Natural killer cell (primary cell): ENCODE measurements at regions not wholly inside any gene's neighbourhood (a gene's known extent, or its start where the extent isn't known, plus 50 kb on each side); places are given as distances from the start of the nearest gene placed in this dataset.
"Not testable (repeated sequence)": the region's sequence is repeated elsewhere in the genome, so short reads cannot be mapped to it uniquely, and the experiment has no call there.

Experiments used
- ATAC-seq, 3 donors: fragments of 150-1000 bp in 2 of 3; fragments of 200-7000 bp in 1 of 3; cut with Tn5 transposase; 1 replicate in 1 of 3; 2 replicates in 2 of 3; pipeline ENCODE4 v1.10.0; 2021; ENCODE audit warnings: mild to moderate bottlenecking in 2 of 3, moderate library complexity in 2 of 3
- DNase-seq, 2 donors: peaks; one replicate each; pipeline versions ENCODE4 v3.0.0 to v3.0.0-alpha.2; 2013 to 2021; ENCODE audit warnings: mixed read lengths in 1 of 2
- H3K27ac ChIP-seq: one replicate; pipeline ENCODE4 v1.5.1; 2013; ENCODE audit warnings: mild to moderate bottlenecking, low read length
- H3K27me3 ChIP-seq: one replicate; pipeline ENCODE4 v1.6.1; 2013; ENCODE audit warnings: low read length; ENCODE audit not compliant: control insufficient read depth, insufficient read depth
- H3K36me3 ChIP-seq: one replicate; pipeline ENCODE4 v1.6.1; 2013; ENCODE audit warnings: low read length; ENCODE audit not compliant: control insufficient read depth, insufficient read depth
- H3K4me1 ChIP-seq: one replicate; pipeline ENCODE4 v1.6.1; 2013; ENCODE audit warnings: low read length; ENCODE audit not compliant: control insufficient read depth, insufficient read depth
- H3K4me3 ChIP-seq: one replicate; pipeline ENCODE4 v1.5.1; 2013; ENCODE audit warnings: low read length
- H3K9me3 ChIP-seq: one replicate; pipeline ENCODE4 v1.6.1; 2013; ENCODE audit warnings: low read length; ENCODE audit not compliant: control insufficient read depth, insufficient read depth
- H3K27ac Mint-ChIP-seq, 2 donors: one replicate each; pipeline ENCODE4 v1.8.0; 2022; ENCODE audit warnings: mild to moderate bottlenecking in 2 of 2, mixed read lengths in 2 of 2, moderate library complexity in 1 of 2
- H3K27me3 Mint-ChIP-seq, 2 donors: one replicate each; pipeline ENCODE4 v1.8.0; 2022; ENCODE audit warnings: low read depth in 2 of 2, mixed read lengths in 2 of 2
- H3K36me3 Mint-ChIP-seq: one replicate; pipeline ENCODE4 v1.8.0; 2022; ENCODE audit warnings: mixed read lengths
- H3K4me1 Mint-ChIP-seq, 2 donors: one replicate each; pipeline ENCODE4 v1.8.0; 2022; ENCODE audit warnings: mixed read lengths in 2 of 2
- H3K4me3 Mint-ChIP-seq: one replicate; pipeline ENCODE4 v1.8.0; 2022; ENCODE audit warnings: mild to moderate bottlenecking, moderate library complexity, mixed read lengths
- H3K9me3 Mint-ChIP-seq, 2 donors: one replicate each; pipeline ENCODE4 v1.8.0; 2022; ENCODE audit warnings: mixed read lengths in 2 of 2
- WGBS: methylation state at CpG from one replicate; pipeline ENCODE4 v1.1.7; 2013; ENCODE audit warnings: missing lambda C conversion rate; ENCODE audit not compliant: insufficient coverage; 5-methylcytosine and 5-hydroxymethylcytosine counted together
- intact Hi-C: fragments of 100-400 bp; cut with micrococcal nuclease; formaldehyde crosslinking; loops from one replicate; pipeline ENCODE4 v1.14.2; 2022
- TF ChIP-seq, protein P1 (sequence below): fragments of 200-600 bp; IDR thresholded peaks from one replicate; pipeline ENCODE4 v1.8.0; 2022; ENCODE audit warnings: antibody characterized with exemption

DNA sequence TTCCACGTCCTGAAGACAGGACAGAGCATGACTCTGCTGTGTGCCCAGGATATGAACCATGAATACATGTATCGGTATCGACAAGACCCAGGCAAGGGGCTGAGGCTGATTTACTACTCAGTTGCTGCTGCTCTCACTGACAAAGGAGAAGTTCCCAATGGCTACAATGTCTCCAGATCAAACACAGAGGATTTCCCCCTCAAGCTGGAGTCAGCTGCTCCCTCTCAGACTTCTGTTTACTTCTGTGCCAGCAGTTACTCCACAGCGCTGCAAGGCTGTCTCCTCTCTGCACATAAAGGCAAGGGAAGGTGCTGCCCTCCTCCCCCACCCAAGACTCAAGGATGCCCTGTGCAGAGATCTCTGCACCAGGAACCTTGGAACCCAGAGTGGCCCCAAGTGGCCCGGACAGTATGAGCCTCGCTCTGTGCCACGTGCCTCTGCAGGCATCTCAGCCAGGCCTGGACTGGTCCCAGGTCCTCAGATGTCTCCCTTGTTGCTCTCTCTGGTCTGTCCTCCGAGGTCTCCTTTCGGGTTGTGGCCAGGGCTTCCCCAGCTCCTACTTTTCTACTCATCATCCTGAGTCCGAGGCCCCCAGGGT is 230.3 kb upstream of the PRSS58 start:
- DNase-seq (no peak), ATAC-seq (no peak)
- Mint-ChIP-seq H3K4me1 (peaks cover 5 to 6% of the 10 kb centered on the region in 2 donors), H3K9me3 (no peaks in the 10 kb centered on the region), H3K27ac (no peak overlapping the region), H3K4me3 (no peak overlapping the region), H3K36me3 (no peaks in the 10 kb centered on the region), H3K27me3 (no peaks in the 10 kb centered on the region)
- H3K9me3 ChIP-seq, result no peaks in the 10 kb centered on the region
- intact Hi-C loops, result no loop called here
- H3K4me1 ChIP-seq, result peaks cover 4% of the 10 kb centered on the region
- H3K4me3 ChIP-seq, result no peak overlapping the region
- H3K27ac ChIP-seq, result no peak overlapping the region
- H3K27me3 ChIP-seq, result no peaks in the 10 kb centered on the region
- 68% methylated on average over 8 of the region's 10 CpGs for WGBS
- H3K36me3 ChIP-seq, result no peaks in the 10 kb centered on the region
- TF ChIP-seq, protein P1, sequence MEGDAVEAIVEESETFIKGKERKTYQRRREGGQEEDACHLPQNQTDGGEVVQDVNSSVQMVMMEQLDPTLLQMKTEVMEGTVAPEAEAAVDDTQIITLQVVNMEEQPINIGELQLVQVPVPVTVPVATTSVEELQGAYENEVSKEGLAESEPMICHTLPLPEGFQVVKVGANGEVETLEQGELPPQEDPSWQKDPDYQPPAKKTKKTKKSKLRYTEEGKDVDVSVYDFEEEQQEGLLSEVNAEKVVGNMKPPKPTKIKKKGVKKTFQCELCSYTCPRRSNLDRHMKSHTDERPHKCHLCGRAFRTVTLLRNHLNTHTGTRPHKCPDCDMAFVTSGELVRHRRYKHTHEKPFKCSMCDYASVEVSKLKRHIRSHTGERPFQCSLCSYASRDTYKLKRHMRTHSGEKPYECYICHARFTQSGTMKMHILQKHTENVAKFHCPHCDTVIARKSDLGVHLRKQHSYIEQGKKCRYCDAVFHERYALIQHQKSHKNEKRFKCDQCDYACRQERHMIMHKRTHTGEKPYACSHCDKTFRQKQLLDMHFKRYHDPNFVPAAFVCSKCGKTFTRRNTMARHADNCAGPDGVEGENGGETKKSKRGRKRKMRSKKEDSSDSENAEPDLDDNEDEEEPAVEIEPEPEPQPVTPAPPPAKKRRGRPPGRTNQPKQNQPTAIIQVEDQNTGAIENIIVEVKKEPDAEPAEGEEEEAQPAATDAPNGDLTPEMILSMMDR, result no peak

GRCh38 chr7:142487565-142487964 is 229.7 kb upstream of the PRSS58 start:
- intact Hi-C loops, DNase-seq, H3K36me3 Mint-ChIP-seq, H3K27ac ChIP-seq, H3K4me3 ChIP-seq, H3K27me3 ChIP-seq, H3K9me3 ChIP-seq, ATAC-seq, H3K27ac Mint-ChIP-seq, H3K4me3 Mint-ChIP-seq, H3K4me1 ChIP-seq, H3K9me3 Mint-ChIP-seq, H3K27me3 Mint-ChIP-seq, H3K36me3 ChIP-seq: not testable (repeated sequence)
- WGBS, result 62% methylated on average over 3 of the region's 4 CpGs
- H3K4me1 Mint-ChIP-seq, result peaks cover 10 to 12% of the 10 kb centered on the region in 2 donors

- H3K4me3 Mint-ChIP-seq, result no peak overlapping the region
- intact Hi-C loops, result no loop called here
- H3K9me3 Mint-ChIP-seq, result no peaks in the 10 kb centered on the region
- no peak overlapping the region for H3K27ac Mint-ChIP-seq
- WGBS, result 68% methylated on average over 4 of the region's 4 CpGs
- Histone ChIP-seq H3K27me3 (no peaks in the 10 kb centered on the region), H3K9me3 (no peaks in the 10 kb centered on the region), H3K27ac (no peak overlapping the region), H3K4me3 (no peak overlapping the region), H3K4me1 (peaks cover 4% of the 10 kb centered on the region), H3K36me3 (no peaks in the 10 kb centered on the region)
- H3K36me3 Mint-ChIP-seq, result no peaks in the 10 kb centered on the region
- TF ChIP-seq, protein P1, result no peak
- no peaks in the 10 kb centered on the region for H3K27me3 Mint-ChIP-seq
- peaks cover 12 to 13% of the 10 kb centered on the region in 2 donors for H3K4me1 Mint-ChIP-seq
- DNase-seq (no peak), ATAC-seq (no peak)
Observed at GRCh38 chr7:142487124-142487523, 229.3 kb upstream of the PRSS58 start.

DNA sequence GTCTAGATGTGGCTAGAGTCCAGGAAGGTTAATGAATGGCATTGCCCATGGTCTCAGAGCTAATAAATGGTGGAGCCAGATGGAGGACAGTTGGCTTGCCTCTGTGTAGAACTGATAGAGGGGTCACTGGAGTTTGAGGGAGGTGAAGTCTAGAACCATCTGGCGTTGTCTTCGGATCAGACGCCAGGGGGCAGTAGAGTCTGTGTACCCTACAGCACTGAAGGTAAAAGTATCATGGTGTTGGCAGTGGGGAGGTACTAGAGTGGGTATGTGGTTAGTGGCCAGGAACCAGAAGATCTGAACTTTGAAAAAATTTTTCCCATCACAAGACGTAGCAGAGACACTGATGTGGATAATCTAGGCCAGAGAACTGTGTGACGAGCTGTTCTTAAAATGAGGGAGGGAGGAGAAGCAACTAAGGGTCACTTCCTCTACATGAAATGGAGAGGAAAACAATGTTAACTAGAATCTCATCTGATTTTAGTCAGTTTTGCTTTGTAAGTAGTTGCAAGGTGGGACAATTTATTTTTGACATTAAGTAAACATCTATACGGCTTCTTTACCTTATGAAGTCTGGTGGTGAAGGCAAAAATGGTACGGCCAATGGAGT is 227.9 kb upstream of the PRSS58 start:
- no peak overlapping the region for H3K27ac Mint-ChIP-seq
- DNase-seq, result peak in 1 of 2 donors; percentile 56
- TF ChIP-seq, protein P1, result no peak

More for the DNA sequence above, 227.9 kb upstream of the PRSS58 start:
- Histone ChIP-seq H3K27ac (no peak overlapping the region), H3K9me3 (no peaks in the 10 kb centered on the region), H3K36me3 (no peaks in the 10 kb centered on the region), H3K4me3 (no peak overlapping the region), H3K27me3 (no peaks in the 10 kb centered on the region), H3K4me1 (peaks cover 4% of the 10 kb centered on the region)
- WGBS, result 80% methylated on average over 6 of the region's 7 CpGs
- intact Hi-C loops, result no loop called here
- no peak overlapping the region for H3K4me3 Mint-ChIP-seq
- no peak for ATAC-seq
- no peaks in the 10 kb centered on the region for H3K27me3 Mint-ChIP-seq
- no peaks in the 10 kb centered on the region for H3K9me3 Mint-ChIP-seq
- H3K36me3 Mint-ChIP-seq, result no peaks in the 10 kb centered on the region
- H3K4me1 Mint-ChIP-seq, result peaks cover 12 to 13% of the 10 kb centered on the region in 2 donors
